IMR-90 (cell line): ENCODE measurements at regions not wholly inside any gene's neighbourhood (a gene's known extent, or its start where the extent isn't known, plus 50 kb on each side); places are given as distances from the start of the nearest gene placed in this dataset.

ENCODE experiments used
- ATAC-seq: fragments of 200-7000 bp; cut with Tn5 transposase; 2 replicates; pipeline ENCODE4 v1.9.1; 2020; ENCODE audit warnings: low read depth, mild to moderate bottlenecking, moderate library complexity
- BruUV-seq: library from RNA; stranded (reverse); fragments of 400-500 nt; replicated peaks from 2 replicates; lab custom pipeline; 2021; lab: Mats Ljungman, UMichigan
- CTCF ChIA-PET: fragments of 300-600 bp; formaldehyde crosslinking; extraction: SDS; loops from one replicate; lab custom pipeline; 2021; ENCODE audit warnings: antibody characterized with exemption; lab: Yijun Ruan, JAX
- POLR2A ChIA-PET: fragments of 300-600 bp; sonication (Branson Sonifier 250); formaldehyde crosslinking; loops from one replicate; lab custom pipeline; 2022; ENCODE audit warnings: antibody characterized with exemption; ENCODE audit not compliant: unreplicated experiment; lab: Charles Lee
- DNase-seq: peaks from one replicate; pipeline ENCODE4 v3.0.0; 2013
- H2AFZ ChIP-seq: replicated peaks from 2 replicates; pipeline ENCODE3; 2013; ENCODE audit warnings: low read length, mild to moderate bottlenecking; ENCODE audit not compliant: poor library complexity
- H2AK5ac ChIP-seq: 2 replicates; pipeline ENCODE4 v1.6.1; 2013; ENCODE audit warnings: low read depth, low read length, inconsistent platforms
- H2AK9ac ChIP-seq: replicated peaks from 2 replicates; pipeline ENCODE3; 2013; ENCODE audit warnings: mild to moderate bottlenecking, low read depth, low read length, moderate library complexity; ENCODE audit not compliant: poor library complexity
- H2BK120ac ChIP-seq: 2 replicates; pipeline ENCODE4 v1.6.1; 2013; ENCODE audit warnings: low read depth, low read length, inconsistent platforms
- H2BK15ac ChIP-seq: 3 replicates; pipeline ENCODE4 v1.6.1; 2013; ENCODE audit warnings: low read depth, low read length, inconsistent platforms
- H2BK20ac ChIP-seq: 2 replicates; pipeline ENCODE4 v1.6.1; 2013; ENCODE audit warnings: low read depth, mild to moderate bottlenecking, inconsistent platforms, low read length, moderate library complexity
- H2BK5ac ChIP-seq: 2 replicates; pipeline ENCODE4 v1.6.1; 2013; ENCODE audit warnings: mild to moderate bottlenecking, low read depth, low read length, inconsistent platforms; ENCODE audit not compliant: poor library complexity, severe bottlenecking
- H3K14ac ChIP-seq: replicated peaks from 2 replicates; pipeline ENCODE4 v1.6.1; 2013; ENCODE audit warnings: low read depth, low read length, inconsistent platforms
- H3K18ac ChIP-seq: 2 replicates; pipeline ENCODE4 v1.6.1; 2013; ENCODE audit warnings: low read depth, low read length, control low read depth
- H3K23ac ChIP-seq: 2 replicates; pipeline ENCODE4 v1.6.1; 2013; ENCODE audit warnings: low read depth, low read length, inconsistent platforms
- H3K27ac ChIP-seq: 2 replicates; pipeline ENCODE4 v1.5.1; 2013; ENCODE audit warnings: mild to moderate bottlenecking, control low read depth, low read length; ENCODE audit not compliant: insufficient read depth
- H3K27me3 ChIP-seq: 2 replicates; pipeline ENCODE4 v1.6.1; 2013; ENCODE audit warnings: low read length; ENCODE audit not compliant: control insufficient read depth, insufficient read depth
- H3K36me3 ChIP-seq: 2 replicates; pipeline ENCODE4 v1.6.1; 2013; ENCODE audit warnings: low read length, mixed read lengths; ENCODE audit not compliant: control insufficient read depth, insufficient read depth
- H3K4ac ChIP-seq: 2 replicates; pipeline ENCODE4 v1.6.1; 2013; ENCODE audit warnings: low read depth, low read length, inconsistent platforms
- H3K4me1 ChIP-seq: 2 replicates; pipeline ENCODE4 v1.6.1; 2013; ENCODE audit warnings: low read length, mixed read lengths; ENCODE audit not compliant: control insufficient read depth, insufficient read depth
- H3K4me2 ChIP-seq: 2 replicates; pipeline ENCODE4 v1.6.1; 2013; ENCODE audit warnings: low read depth, mild to moderate bottlenecking, control low read depth, low read length, moderate library complexity
- H3K4me3 ChIP-seq: 2 replicates; pipeline ENCODE4 v1.5.1; 2013; ENCODE audit warnings: low read depth, mild to moderate bottlenecking, control low read depth, low read length, moderate library complexity; ENCODE audit not compliant: insufficient read depth
- H3K56ac ChIP-seq: 2 replicates; pipeline ENCODE4 v1.6.1; 2013; ENCODE audit warnings: low read length, inconsistent platforms; ENCODE audit not compliant: insufficient read depth; ENCODE audit errors: extremely low read depth
- H3K79me1 ChIP-seq, 2 experiments: 2 replicates each; pipeline ENCODE4 v1.6.1; 2013; ENCODE audit warnings: low read length in 2 of 2, inconsistent platforms in 1 of 2, low read depth in 1 of 2
- H3K9ac ChIP-seq: 2 replicates; pipeline ENCODE4 v1.6.1; 2013; ENCODE audit warnings: low read depth, low read length, control low read depth
- H3K9me1 ChIP-seq: 2 replicates; pipeline ENCODE4 v1.6.1; 2013; ENCODE audit warnings: low read length, inconsistent platforms; ENCODE audit not compliant: insufficient read depth
- H3K9me3 ChIP-seq: 2 replicates; pipeline ENCODE4 v1.6.1; 2013; ENCODE audit warnings: low read length; ENCODE audit not compliant: control insufficient read depth, insufficient read depth
- H4K20me1 ChIP-seq: 2 replicates; pipeline ENCODE4 v1.6.1; 2013; ENCODE audit warnings: low read length, inconsistent platforms; ENCODE audit not compliant: insufficient read depth
- H4K5ac ChIP-seq: 2 replicates; pipeline ENCODE4 v1.6.1; 2013; ENCODE audit warnings: mild to moderate bottlenecking, low read depth, low read length, control low read depth
- H4K8ac ChIP-seq, 2 experiments: 2 replicates each; pipeline ENCODE4 v1.6.1; 2013; ENCODE audit warnings: low read depth in 2 of 2, low read length in 2 of 2, control low read depth in 1 of 2, inconsistent platforms in 1 of 2
- H4K91ac ChIP-seq: 2 replicates; pipeline ENCODE4 v1.6.1; 2013; ENCODE audit warnings: low read depth, low read length, inconsistent platforms; ENCODE audit not compliant: insufficient read depth
- BHLHE40 ChIP-seq: fragments of 150-350 bp; IDR thresholded peaks from 2 replicates; pipeline ENCODE4 v1.6.1; 2016; ENCODE audit warnings: mild to moderate bottlenecking, low read depth, low read length
- CEBPB ChIP-seq: IDR thresholded peaks from 2 replicates; pipeline ENCODE4 v1.6.1; 2012; ENCODE audit warnings: low read depth, low read length, improper control_type of control experiment
- CHD1 ChIP-seq: IDR thresholded peaks from 2 replicates; pipeline ENCODE4 v1.6.1; 2012; ENCODE audit warnings: low read depth, low read length, improper control_type of control experiment
- FOS ChIP-seq: fragments of 150-350 bp; IDR thresholded peaks from 2 replicates; pipeline ENCODE4 v1.6.1; 2016; ENCODE audit warnings: low read depth, low read length
- MAFK ChIP-seq: IDR thresholded peaks from 2 replicates; pipeline ENCODE4 v1.6.1; 2012; ENCODE audit warnings: low read depth, low read length, improper control_type of control experiment
- MAZ ChIP-seq: IDR thresholded peaks from 2 replicates; pipeline ENCODE4 v1.6.1; 2012; ENCODE audit warnings: low read depth, mild to moderate bottlenecking, low read length, improper control_type of control experiment, moderate library complexity, borderline replicate concordance
- MXI1 ChIP-seq: IDR thresholded peaks from 2 replicates; pipeline ENCODE4 v1.6.1; 2012; ENCODE audit warnings: low read depth, mild to moderate bottlenecking, low read length, moderate library complexity, borderline replicate concordance
- NFE2L2 ChIP-seq: fragments of 150-350 bp; IDR thresholded peaks from 2 replicates; pipeline ENCODE4 v1.6.1; 2016; ENCODE audit warnings: low read depth, mild to moderate bottlenecking, low read length
- POLR2A ChIP-seq: IDR thresholded peaks from 2 replicates; pipeline ENCODE4 v1.6.1; 2012; ENCODE audit warnings: mild to moderate bottlenecking, low read depth, low read length
- RAD21 ChIP-seq: IDR thresholded peaks from 2 replicates; pipeline ENCODE4 v1.6.1; 2012; ENCODE audit warnings: low read length, improper control_type of control experiment
- RFX5 ChIP-seq: IDR thresholded peaks from 2 replicates; pipeline ENCODE4 v1.8.0; 2012; ENCODE audit warnings: low read depth, mild to moderate bottlenecking, low read length, moderate library complexity
- SMC3 ChIP-seq: fragments of 150-350 bp; IDR thresholded peaks from 2 replicates; pipeline ENCODE4 v1.6.1; 2016; ENCODE audit warnings: low read depth, mild to moderate bottlenecking, antibody characterized with exemption, low read length, moderate library complexity
- dilution Hi-C: fragments of 300-500 bp; cut with HindIII; formaldehyde crosslinking; loops from one replicate; pipeline ENCODE4 v1.14.3; 2018; ENCODE audit warnings: low sequenced_read_pairs; ENCODE audit not compliant: unreplicated experiment
- in situ Hi-C: fragments of 300-500 bp; cut with MboI; formaldehyde crosslinking; loops from 3 replicates; pipeline ENCODE4 v1.14.3; 2019; ENCODE audit warnings: low sequenced_read_pairs, inconsistent platforms, mixed read lengths
- intact Hi-C: fragments of 100-400 bp; cut with micrococcal nuclease; formaldehyde crosslinking; loops from 2 replicates; pipeline ENCODE4 v1.10.0; 2022
- TF ChIP-seq, protein P1 (sequence below): fragments of 150-350 bp; IDR thresholded peaks from 2 replicates; pipeline ENCODE4 v1.6.1; 2017; ENCODE audit warnings: mild to moderate bottlenecking, antibody characterized with exemption, low read length, low read depth
- TF ChIP-seq, protein P2 (sequence below): fragments of 150-350 bp; IDR thresholded peaks from 2 replicates; pipeline ENCODE4 v1.6.1; 2016; ENCODE audit warnings: low read depth, mild to moderate bottlenecking, low read length, moderate library complexity, borderline replicate concordance

DNA sequence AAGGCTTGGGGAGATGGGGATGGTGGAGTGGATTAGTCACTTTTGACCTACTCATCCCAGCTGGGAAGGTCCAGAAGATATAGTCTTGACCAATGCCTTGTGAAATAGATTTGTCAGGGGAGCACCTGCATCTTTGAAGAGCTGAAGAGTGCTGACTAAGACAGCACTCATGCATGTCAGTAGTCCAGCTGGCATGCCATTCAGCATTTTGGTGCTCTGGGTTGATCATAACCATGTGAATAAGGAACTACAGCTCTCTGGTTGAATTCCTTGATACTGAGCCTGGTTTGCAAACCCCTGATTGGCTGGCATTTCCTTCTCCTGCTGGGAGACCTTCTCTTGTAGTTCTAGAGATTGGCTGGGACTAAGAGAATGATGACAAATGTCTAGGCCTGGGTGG lies 106.8 kb upstream of the ALX4 start:
- ChIA-PET CTCF (no interaction called here), POLR2A (no interaction called here)
- in situ Hi-C loops = no loop called here

More for the DNA sequence above, 106.8 kb upstream of the ALX4 start:
- no peaks in the 10 kb centered on the region for H4K20me1 ChIP-seq
- no peak overlapping the region for H3K56ac ChIP-seq
- H3K9ac ChIP-seq = no peak overlapping the region
- DNase-seq = no peak
- no TSS peak for BruUV-seq
- H4K5ac ChIP-seq = no peak overlapping the region
- H3K4ac ChIP-seq = no peak overlapping the region
- H3K23ac ChIP-seq = no peak overlapping the region
- H2BK20ac ChIP-seq = no peak overlapping the region
- intact Hi-C loops = no loop called here
- no peak overlapping the region for H2AK5ac ChIP-seq
- H4K8ac ChIP-seq = no peak overlapping the region
- no peak overlapping the region for H3K4me2 ChIP-seq
- H3K18ac ChIP-seq = no peak overlapping the region
- no peaks in the 10 kb centered on the region for H3K9me3 ChIP-seq
- no peak overlapping the region for H3K27ac ChIP-seq
- H3K4me1 ChIP-seq = no peaks in the 10 kb centered on the region
- TF ChIP-seq CHD1 = no peak
- TF ChIP-seq MAZ = no peak
- TF ChIP-seq MXI1 = no peak
- no peak for TF ChIP-seq SMC3
- TF ChIP-seq RFX5 = no peak
- TF ChIP-seq MAFK = no peak
- TF ChIP-seq BHLHE40 = no peak
- TF ChIP-seq, protein P1, sequence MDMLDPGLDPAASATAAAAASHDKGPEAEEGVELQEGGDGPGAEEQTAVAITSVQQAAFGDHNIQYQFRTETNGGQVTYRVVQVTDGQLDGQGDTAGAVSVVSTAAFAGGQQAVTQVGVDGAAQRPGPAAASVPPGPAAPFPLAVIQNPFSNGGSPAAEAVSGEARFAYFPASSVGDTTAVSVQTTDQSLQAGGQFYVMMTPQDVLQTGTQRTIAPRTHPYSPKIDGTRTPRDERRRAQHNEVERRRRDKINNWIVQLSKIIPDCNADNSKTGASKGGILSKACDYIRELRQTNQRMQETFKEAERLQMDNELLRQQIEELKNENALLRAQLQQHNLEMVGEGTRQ = no peak
- no peak for TF ChIP-seq RAD21
- TF ChIP-seq, protein P2, sequence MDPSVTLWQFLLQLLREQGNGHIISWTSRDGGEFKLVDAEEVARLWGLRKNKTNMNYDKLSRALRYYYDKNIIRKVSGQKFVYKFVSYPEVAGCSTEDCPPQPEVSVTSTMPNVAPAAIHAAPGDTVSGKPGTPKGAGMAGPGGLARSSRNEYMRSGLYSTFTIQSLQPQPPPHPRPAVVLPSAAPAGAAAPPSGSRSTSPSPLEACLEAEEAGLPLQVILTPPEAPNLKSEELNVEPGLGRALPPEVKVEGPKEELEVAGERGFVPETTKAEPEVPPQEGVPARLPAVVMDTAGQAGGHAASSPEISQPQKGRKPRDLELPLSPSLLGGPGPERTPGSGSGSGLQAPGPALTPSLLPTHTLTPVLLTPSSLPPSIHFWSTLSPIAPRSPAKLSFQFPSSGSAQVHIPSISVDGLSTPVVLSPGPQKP = no peak
- TF ChIP-seq CEBPB = no peak
- no peak for TF ChIP-seq NFE2L2
- no peak for TF ChIP-seq FOS
- TF ChIP-seq POLR2A = no peak
- H3K79me1 ChIP-seq = no peaks in the 10 kb centered on the region
- no peak overlapping the region for H3K14ac ChIP-seq
- no peak overlapping the region for H2BK15ac ChIP-seq
- no peak overlapping the region for H2AK9ac ChIP-seq
- no peak overlapping the region for H4K91ac ChIP-seq
- H3K4me3 ChIP-seq = no peak overlapping the region
- dilution Hi-C loops = no loop called here
- ATAC-seq = no peak
- H2BK5ac ChIP-seq = no peak overlapping the region
- H3K9me1 ChIP-seq = no peaks in the 10 kb centered on the region
- H2BK120ac ChIP-seq = no peak overlapping the region
- H3K36me3 ChIP-seq = no peaks in the 10 kb centered on the region
- no peak overlapping the region for H2AFZ ChIP-seq
- peaks cover 5% of the 10 kb centered on the region; the same call in 1 of the 2 replicates for H3K27me3 ChIP-seq
